Mesenchymal stem cell (in vitro differentiated cells and primary cell): ENCODE measurements at regions not wholly inside any gene's neighbourhood (a gene's known extent, or its start where the extent isn't known, plus 50 kb on each side); places are given as distances from the start of the nearest gene placed in this dataset.
A peak's percentile ranks its signal among the peaks of the same experiment; 100 is the strongest.

Experiments used
- DNase-seq: peaks from one replicate; pipeline ENCODE4 v3.0.0-alpha.2; 2013
- H2AFZ ChIP-seq: one replicate; pipeline ENCODE4 v1.6.1; 2013; ENCODE audit warnings: low read depth, mild to moderate bottlenecking, control low read depth, inconsistent platforms, low read length, moderate library complexity
- H2AK5ac ChIP-seq: 2 replicates; pipeline ENCODE4 v1.6.1; 2013; ENCODE audit warnings: low read length, moderate library complexity, mild to moderate bottlenecking, inconsistent platforms; ENCODE audit not compliant: severe bottlenecking
- H2BK120ac ChIP-seq: one replicate; pipeline ENCODE4 v1.6.1; 2013; ENCODE audit warnings: low read depth, mild to moderate bottlenecking, inconsistent platforms, low read length, moderate library complexity
- H2BK12ac ChIP-seq, 2 experiments: one replicate each; pipeline ENCODE4 v1.6.1; 2013; ENCODE audit warnings: inconsistent platforms in 2 of 2, low read length in 2 of 2, mild to moderate bottlenecking in 2 of 2, moderate library complexity in 2 of 2, control low read depth in 1 of 2
- H2BK15ac ChIP-seq: one replicate; pipeline ENCODE4 v1.6.1; 2013; ENCODE audit warnings: mild to moderate bottlenecking, low read depth, inconsistent platforms; ENCODE audit not compliant: poor library complexity, severe bottlenecking
- H2BK5ac ChIP-seq: 2 replicates; pipeline ENCODE4 v1.6.1; 2013; ENCODE audit warnings: low read depth, mild to moderate bottlenecking, low read length, control low read depth, inconsistent platforms; ENCODE audit not compliant: poor library complexity, severe bottlenecking
- H3K14ac ChIP-seq, 2 experiments: one replicate each; pipeline ENCODE4 v1.6.1; 2013; ENCODE audit warnings: inconsistent platforms in 2 of 2, low read length in 2 of 2, control low read depth in 1 of 2, mild to moderate bottlenecking in 1 of 2, moderate library complexity in 1 of 2
- H3K18ac ChIP-seq, 2 experiments: one replicate each; pipeline ENCODE4 v1.6.1; 2013; ENCODE audit warnings: inconsistent platforms in 2 of 2, low read length in 2 of 2, control low read depth in 1 of 2, low read depth in 1 of 2, mild to moderate bottlenecking in 1 of 2
- H3K23ac ChIP-seq, 2 experiments: one replicate each; pipeline ENCODE4 v1.6.1; 2013; ENCODE audit warnings: inconsistent platforms in 2 of 2, low read length in 2 of 2, mild to moderate bottlenecking in 2 of 2, moderate library complexity in 2 of 2, control low read depth in 1 of 2
- H3K27ac ChIP-seq: 2 replicates; pipeline ENCODE4 v1.5.1; 2013; ENCODE audit warnings: mild to moderate bottlenecking, moderate library complexity, low read length, control low read depth, inconsistent platforms; ENCODE audit not compliant: poor library complexity, severe bottlenecking
- H3K27me3 ChIP-seq, 2 experiments: 2 replicates each; pipeline versions ENCODE4 v1.6.1 to v1.7.0; 2013; ENCODE audit warnings: low read length in 2 of 2, mild to moderate bottlenecking in 2 of 2, moderate library complexity in 2 of 2, control low read depth in 1 of 2, inconsistent platforms in 1 of 2; ENCODE audit not compliant: control insufficient read depth in 1 of 2, insufficient read depth in 1 of 2
- H3K36me3 ChIP-seq, 2 experiments: 2 replicates each; pipeline versions ENCODE4 v1.6.1 to v1.7.0; 2013; ENCODE audit warnings: low read length in 2 of 2, control low read depth in 1 of 2, inconsistent platforms in 1 of 2, low read depth in 1 of 2, mild to moderate bottlenecking in 1 of 2; ENCODE audit not compliant: insufficient read depth in 2 of 2, control insufficient read depth in 1 of 2
- H3K4ac ChIP-seq, 2 experiments: one replicate each; pipeline ENCODE4 v1.6.1; 2013; ENCODE audit warnings: inconsistent platforms in 2 of 2, low read length in 2 of 2, mild to moderate bottlenecking in 2 of 2, moderate library complexity in 2 of 2, control low read depth in 1 of 2, low read depth in 1 of 2
- H3K4me1 ChIP-seq: 2 replicates; pipeline ENCODE4 v1.6.1; 2013; ENCODE audit warnings: low read depth, low read length, control low read depth; ENCODE audit not compliant: control insufficient read depth, insufficient read depth
- H3K4me2 ChIP-seq: 2 replicates; pipeline ENCODE4 v1.6.1; 2013; ENCODE audit warnings: low read length, mild to moderate bottlenecking, inconsistent platforms; ENCODE audit not compliant: poor library complexity, severe bottlenecking
- H3K4me3 ChIP-seq, 2 experiments: 2 replicates each; pipeline versions ENCODE4 v1.5.1 to v1.7.0; 2013; ENCODE audit warnings: low read length in 2 of 2, mild to moderate bottlenecking in 2 of 2, control low read depth in 1 of 2, low read depth in 1 of 2; ENCODE audit not compliant: insufficient read depth in 1 of 2
- H3K79me1 ChIP-seq: replicated peaks from 2 replicates; pipeline ENCODE4 v1.6.1; 2013; ENCODE audit warnings: mild to moderate bottlenecking, control low read depth, low read length, inconsistent platforms; ENCODE audit not compliant: poor library complexity, severe bottlenecking
- H3K9ac ChIP-seq: 2 replicates; pipeline ENCODE4 v1.7.0; 2013; ENCODE audit warnings: mild to moderate bottlenecking, low read length, moderate library complexity
- H3K9me3 ChIP-seq: 2 replicates; pipeline ENCODE4 v1.7.0; 2013; ENCODE audit warnings: mild to moderate bottlenecking, low read length; ENCODE audit not compliant: control insufficient read depth
- H4K8ac ChIP-seq: one replicate; pipeline ENCODE4 v1.6.1; 2013; ENCODE audit warnings: inconsistent platforms, mild to moderate bottlenecking, low read length, moderate library complexity
- H4K91ac ChIP-seq: one replicate; pipeline ENCODE4 v1.6.1; 2013; ENCODE audit warnings: mild to moderate bottlenecking, low read length, inconsistent platforms
- WGBS: methylation state at CpG from one replicate; pipeline ENCODE4 v1.1.7; 2013; ENCODE audit warnings: mixed read lengths; 5-methylcytosine and 5-hydroxymethylcytosine counted together

GRCh38 chr5:57745700-57746651, 263.4 kb upstream of the ACTBL2 start:
- Histone ChIP-seq H2AK5ac (no peak overlapping the region), H3K18ac (no peak overlapping the region), H3K4me3 (no peak overlapping the region), H3K4ac (no peak overlapping the region), H3K9me3 (no peaks in the 10 kb centered on the region), H2BK120ac (no peak overlapping the region), H3K14ac (no peak overlapping the region), H3K4me1 (no peaks in the 10 kb centered on the region), H2AFZ (no peak overlapping the region), H3K36me3 (no peaks in the 10 kb centered on the region), H3K23ac (no peak overlapping the region), H2BK15ac (no peak overlapping the region), H3K79me1 (no peaks in the 10 kb centered on the region), H2BK5ac (no peak overlapping the region), H4K91ac (no peak overlapping the region), H3K27me3 (no peaks in the 10 kb centered on the region), H3K27ac (no peak overlapping the region), H4K8ac (peak overlapping the region; percentile 63), H2BK12ac (no peak overlapping the region), H3K4me2 (no peak overlapping the region), H3K9ac (no peak overlapping the region)
- 94% methylated on average over 3 of the region's 7 CpGs for WGBS
- DNase-seq: no peak

DNA sequence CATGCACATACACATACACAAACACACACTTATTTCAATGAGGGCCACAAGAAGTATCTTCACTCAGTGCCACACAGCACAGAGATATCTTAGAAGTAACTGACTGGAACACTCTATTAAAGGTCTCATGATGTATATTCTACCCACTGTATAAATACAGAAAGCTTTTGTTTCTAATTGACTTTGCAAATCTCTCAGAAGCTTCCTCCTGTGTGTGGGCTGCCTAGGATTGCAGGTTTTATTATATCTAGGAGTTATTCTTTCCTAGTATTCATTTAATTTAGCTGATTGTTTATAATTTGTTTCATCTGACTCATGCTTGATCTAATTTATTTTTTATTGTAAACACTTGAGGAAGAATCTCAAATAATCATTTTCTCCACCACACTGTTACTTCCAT, 262.4 kb upstream of the ACTBL2 start:
- no peak overlapping the region for H3K4me3 ChIP-seq
- H4K91ac ChIP-seq: no peak overlapping the region
- H3K23ac ChIP-seq: no peak overlapping the region
- no peak overlapping the region for H3K9ac ChIP-seq
- H3K18ac ChIP-seq: peak overlapping the region in 1 of 2 experiments; percentile 33
- no peak overlapping the region for H3K14ac ChIP-seq
- H3K27ac ChIP-seq: no peak overlapping the region
- no peaks in the 10 kb centered on the region for H3K4me1 ChIP-seq
- no peaks in the 10 kb centered on the region for H3K79me1 ChIP-seq
- no peak for DNase-seq
- H3K9me3 ChIP-seq: no peaks in the 10 kb centered on the region
- H3K36me3 ChIP-seq: no peaks in the 10 kb centered on the region
- no peak overlapping the region for H3K4me2 ChIP-seq
- no peak overlapping the region for H4K8ac ChIP-seq
- H2AK5ac ChIP-seq: no peak overlapping the region
- H2BK15ac ChIP-seq: no peak overlapping the region
- H2BK12ac ChIP-seq: no peak overlapping the region
- no peak overlapping the region for H2BK5ac ChIP-seq
- H3K27me3 ChIP-seq: no peaks in the 10 kb centered on the region
- no peak overlapping the region for H2BK120ac ChIP-seq
- H2AFZ ChIP-seq: no peak overlapping the region
- H3K4ac ChIP-seq: no peak overlapping the region

DNA sequence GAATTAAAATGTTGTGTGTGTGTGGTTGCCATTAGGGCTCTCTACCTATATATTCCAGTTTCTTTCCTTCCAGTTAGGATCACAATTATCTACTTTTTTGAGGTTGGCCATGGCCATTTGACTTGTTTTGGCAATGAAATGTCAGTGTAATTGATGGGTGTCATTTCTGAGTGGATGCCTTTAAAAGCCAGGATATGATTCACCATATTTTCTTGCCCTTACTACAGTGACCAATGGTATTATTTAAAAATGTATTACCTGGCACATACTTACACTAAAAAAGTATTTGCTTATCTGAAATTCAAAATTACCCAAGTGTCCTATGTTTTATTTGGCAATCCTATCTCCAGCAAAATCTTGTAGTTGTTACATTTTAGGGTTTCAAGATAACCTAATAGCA, 258.7 kb upstream of the ACTBL2 start:
- Histone ChIP-seq H3K4ac (no peak overlapping the region), H3K14ac (no peak overlapping the region), H2BK15ac (no peak overlapping the region), H3K4me2 (no peak overlapping the region), H2AFZ (no peak overlapping the region), H3K79me1 (no peaks in the 10 kb centered on the region), H3K23ac (no peak overlapping the region), H2AK5ac (no peak overlapping the region), H4K8ac (no peak overlapping the region), H2BK120ac (no peak overlapping the region), H3K4me1 (peaks cover 3% of the 10 kb centered on the region), H3K18ac (no peak overlapping the region), H2BK5ac (no peak overlapping the region), H3K9ac (no peak overlapping the region), H4K91ac (no peak overlapping the region), H3K9me3 (no peaks in the 10 kb centered on the region), H2BK12ac (no peak overlapping the region), H3K27me3 (no peaks in the 10 kb centered on the region), H3K27ac (no peak overlapping the region), H3K36me3 (no peaks in the 10 kb centered on the region), H3K4me3 (no peak overlapping the region)
- no peak for DNase-seq

DNA sequence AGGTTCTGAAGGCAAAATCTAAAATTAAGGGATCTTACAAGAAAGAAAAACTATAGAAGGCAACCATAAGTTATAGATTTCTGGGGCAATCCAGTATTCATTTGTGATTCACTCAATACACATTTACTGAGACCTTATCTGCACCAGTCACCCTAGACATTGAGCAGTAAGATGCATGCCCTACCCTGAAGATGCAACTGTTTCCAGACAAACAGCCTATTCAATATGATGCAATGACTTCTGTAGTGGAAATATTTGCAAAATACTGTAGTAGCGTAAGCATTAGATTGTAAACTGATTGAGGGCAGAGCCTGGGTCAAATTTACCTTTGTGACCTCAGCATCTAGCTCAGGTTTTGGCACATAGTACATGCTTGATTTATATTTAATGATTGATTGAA, 256.2 kb upstream of the ACTBL2 start:
- no peak overlapping the region for H3K4ac ChIP-seq
- no peak for DNase-seq
- H3K9ac ChIP-seq: no peak overlapping the region
- no peaks in the 10 kb centered on the region for H3K79me1 ChIP-seq
- no peaks in the 10 kb centered on the region for H3K9me3 ChIP-seq
- H2BK120ac ChIP-seq: no peak overlapping the region
- H2AFZ ChIP-seq: no peak overlapping the region
- H3K18ac ChIP-seq: no peak overlapping the region
- H3K4me1 ChIP-seq: peaks cover 3% of the 10 kb centered on the region
- no peaks in the 10 kb centered on the region for H3K36me3 ChIP-seq
- no peak overlapping the region for H3K4me2 ChIP-seq
- H2AK5ac ChIP-seq: no peak overlapping the region
- H3K14ac ChIP-seq: no peak overlapping the region
- no peak overlapping the region for H3K27ac ChIP-seq
- H3K27me3 ChIP-seq: no peaks in the 10 kb centered on the region
- H2BK15ac ChIP-seq: no peak overlapping the region
- no peak overlapping the region for H4K91ac ChIP-seq
- 86% methylated on average over 1 of the region's 1 CpG for WGBS
- H2BK5ac ChIP-seq: no peak overlapping the region
- H2BK12ac ChIP-seq: no peak overlapping the region
- no peak overlapping the region for H3K4me3 ChIP-seq
- no peak overlapping the region for H4K8ac ChIP-seq
- no peak overlapping the region for H3K23ac ChIP-seq
